ENCODE measurements at regions not wholly inside any gene's neighbourhood (a gene's known extent, or its start where the extent isn't known, plus 50 kb on each side); places are given as distances from the start of the nearest gene placed in this dataset.
"Not testable (repeated sequence)": the region's sequence is repeated elsewhere in the genome, so short reads cannot be mapped to it uniquely, and the experiment has no call there.

- DNase-seq (ENCODE audit: extremely low spot score): no peak
- 29% methylated on average over 3 of the region's 3 CpGs for WGBS
- no peak for TF ChIP-seq POLR2A (IDR thresholded peaks at IDR 0.05; ENCODE audit: low read depth)
- no peak for TF ChIP-seq EP300 (IDR thresholded peaks at IDR 0.05)
- TF ChIP-seq CTCF (IDR thresholded peaks at IDR 0.05): no peak
- no peak for TF ChIP-seq POLR2AphosphoS5 (IDR thresholded peaks at IDR 0.05)
- Histone ChIP-seq H3K9me3 (no peaks in the 10 kb centered on the region), H3K4me3 (no peak overlapping the region), H3K27me3 (no peaks in the 10 kb centered on the region), H3K4me1 (peaks cover 0 to 4% (median 0%) of the 10 kb centered on the region in 4 donors), H3K36me3 (no peaks in the 10 kb centered on the region), H3K27ac (replicated peaks in 1 of 4) (no peak overlapping the region)
- intact Hi-C loops (cut with DNase I): no loop called here
Observed at GRCh38 chr6:126967296-126968005, 151.0 kb upstream of the RSPO3 start.

- Histone ChIP-seq H3K4me3 (no peak overlapping the region), H3K4me1 (no peaks in the 10 kb centered on the region), H3K27ac (replicated peaks in 1 of 4) (no peak overlapping the region), H3K9me3 (no peaks in the 10 kb centered on the region), H3K27me3 (no peaks in the 10 kb centered on the region), H3K36me3 (no peaks in the 10 kb centered on the region)
- 78% methylated on average over 2 of the region's 2 CpGs for WGBS
- TF ChIP-seq POLR2AphosphoS5 (IDR thresholded peaks at IDR 0.05) (no peak), CTCF (IDR thresholded peaks at IDR 0.05) (no peak), POLR2A (IDR thresholded peaks at IDR 0.05; ENCODE audit: low read depth) (no peak), EP300 (IDR thresholded peaks at IDR 0.05) (no peak)
- intact Hi-C loops (cut with DNase I): no loop called here
- no peak for DNase-seq (ENCODE audit: extremely low spot score)
Observed at GRCh38 chr6:126976253-126976797, 142.1 kb upstream of the RSPO3 start.

- Histone ChIP-seq H3K9me3 (no peaks in the 10 kb centered on the region), H3K27ac (replicated peaks in 1 of 4) (no peak overlapping the region), H3K4me3 (no peak overlapping the region), H3K36me3 (no peaks in the 10 kb centered on the region), H3K27me3 (no peaks in the 10 kb centered on the region), H3K4me1 (no peaks in the 10 kb centered on the region)
- DNase-seq (ENCODE audit: extremely low spot score): no peak
- intact Hi-C loops (cut with DNase I): no loop called here
- WGBS: 55% methylated on average over 4 of the region's 4 CpGs
- TF ChIP-seq CTCF (IDR thresholded peaks at IDR 0.05) (no peak), POLR2A (IDR thresholded peaks at IDR 0.05; ENCODE audit: low read depth) (no peak), EP300 (IDR thresholded peaks at IDR 0.05) (no peak), POLR2AphosphoS5 (IDR thresholded peaks at IDR 0.05) (no peak)
Observed at GRCh38 chr6:126983779-126984178, 134.7 kb upstream of the RSPO3 start.

GRCh38 chr6:126988125-126988524, 130.3 kb upstream of the RSPO3 start:
- intact Hi-C loops (cut with DNase I); H3K27ac ChIP-seq (replicated peaks in 1 of 4); H3K36me3 ChIP-seq; H3K27me3 ChIP-seq; DNase-seq (ENCODE audit: extremely low spot score); H3K4me1 ChIP-seq; H3K4me3 ChIP-seq; H3K9me3 ChIP-seq: not testable (repeated sequence)
- 93% methylated on average over 1 of the region's 1 CpG for WGBS

GRCh38 chr6:127000631-127001030, 117.8 kb upstream of the RSPO3 start:
- Histone ChIP-seq H3K27ac (replicated peaks in 1 of 4) (no peak overlapping the region), H3K4me3 (no peak overlapping the region), H3K9me3 (no peaks in the 10 kb centered on the region), H3K27me3 (no peaks in the 10 kb centered on the region), H3K4me1 (no peaks in the 10 kb centered on the region), H3K36me3 (no peaks in the 10 kb centered on the region)
- DNase-seq (ENCODE audit: extremely low spot score): no peak
- TF ChIP-seq CTCF (IDR thresholded peaks at IDR 0.05): no peak
- TF ChIP-seq POLR2A (IDR thresholded peaks at IDR 0.05; ENCODE audit: low read depth): no peak
- TF ChIP-seq POLR2AphosphoS5 (IDR thresholded peaks at IDR 0.05): no peak
- no peak for TF ChIP-seq EP300 (IDR thresholded peaks at IDR 0.05)
- WGBS: 87% methylated on average over 6 of the region's 6 CpGs
- intact Hi-C loops (cut with DNase I): no loop called here
